Endothelial cell (in vitro differentiated cells): ENCODE measurements at regions not wholly inside any gene's neighbourhood (a gene's known extent, or its start where the extent isn't known, plus 50 kb on each side); places are given as distances from the start of the nearest gene placed in this dataset.

Experiments
- DNase-seq: peaks from one replicate; pipeline ENCODE4 v3.0.0; 2021; ENCODE audit warnings: low spot score
- H3K27ac Mint-ChIP-seq: one replicate; pipeline ENCODE4 v1.8.0; 2021; ENCODE audit warnings: mixed read lengths, inconsistent platforms; ENCODE audit not compliant: unreplicated experiment
- H3K27me3 Mint-ChIP-seq: one replicate; pipeline ENCODE4 v1.8.0; 2021; ENCODE audit warnings: mild to moderate bottlenecking, moderate library complexity, mixed read lengths, inconsistent platforms; ENCODE audit not compliant: unreplicated experiment
- H3K36me3 Mint-ChIP-seq: one replicate; pipeline ENCODE4 v1.8.0; 2021; ENCODE audit warnings: mild to moderate bottlenecking, low read depth, mixed read lengths, inconsistent platforms; ENCODE audit not compliant: unreplicated experiment
- H3K4me1 Mint-ChIP-seq: one replicate; pipeline ENCODE4 v1.8.0; 2021; ENCODE audit warnings: mild to moderate bottlenecking, mixed read lengths, inconsistent platforms; ENCODE audit not compliant: unreplicated experiment
- H3K4me3 Mint-ChIP-seq: one replicate; pipeline ENCODE4 v1.8.0; 2021; ENCODE audit warnings: mild to moderate bottlenecking, mixed read lengths, inconsistent platforms; ENCODE audit not compliant: unreplicated experiment
- H3K9me3 Mint-ChIP-seq: one replicate; pipeline ENCODE4 v1.8.0; 2021; ENCODE audit warnings: mixed read lengths, inconsistent platforms; ENCODE audit not compliant: unreplicated experiment
- CTCF ChIP-seq: fragments of 200-600 bp; sonication (generic); IDR thresholded peaks from one replicate; pipeline ENCODE4 v1.5.0; 2021; ENCODE audit warnings: antibody characterized with exemption; ENCODE audit not compliant: unreplicated experiment

GRCh38 chr12:67916266-67916970, 72.8 kb upstream of the IFNG-AS1 start:
- no peak for TF ChIP-seq CTCF
- peaks cover 5% of the 10 kb centered on the region for H3K4me1 Mint-ChIP-seq
- H3K4me3 Mint-ChIP-seq = no peak overlapping the region
- no peaks in the 10 kb centered on the region for H3K9me3 Mint-ChIP-seq
- no peak for DNase-seq
- no peak overlapping the region for H3K27ac Mint-ChIP-seq
- no peaks in the 10 kb centered on the region for H3K36me3 Mint-ChIP-seq
- H3K27me3 Mint-ChIP-seq = peaks cover 3% of the 10 kb centered on the region

- peaks cover 3% of the 10 kb centered on the region for H3K27me3 Mint-ChIP-seq
- no peaks in the 10 kb centered on the region for H3K36me3 Mint-ChIP-seq
- DNase-seq = no peak
- H3K27ac Mint-ChIP-seq = no peak overlapping the region
- peaks cover 5% of the 10 kb centered on the region for H3K4me1 Mint-ChIP-seq
- no peak for TF ChIP-seq CTCF
- H3K4me3 Mint-ChIP-seq = no peak overlapping the region
- no peaks in the 10 kb centered on the region for H3K9me3 Mint-ChIP-seq
Observed at GRCh38 chr12:67917811-67918210, 71.4 kb upstream of the IFNG-AS1 start.

- no peak for TF ChIP-seq CTCF
- Mint-ChIP-seq H3K9me3 (no peaks in the 10 kb centered on the region), H3K4me3 (no peak overlapping the region), H3K27me3 (peaks cover 3% of the 10 kb centered on the region), H3K27ac (no peak overlapping the region), H3K4me1 (peaks cover 6% of the 10 kb centered on the region), H3K36me3 (no peaks in the 10 kb centered on the region)
- DNase-seq = no peak
Observed at GRCh38 chr12:67918441-67918840, 70.8 kb upstream of the IFNG-AS1 start.

GRCh38 chr12:67919406-67919805, 69.8 kb upstream of the IFNG-AS1 start:
- Mint-ChIP-seq H3K4me3 (no peak overlapping the region), H3K36me3 (no peaks in the 10 kb centered on the region), H3K4me1 (peaks cover 10% of the 10 kb centered on the region), H3K27me3 (peaks cover 3% of the 10 kb centered on the region), H3K27ac (no peak overlapping the region), H3K9me3 (no peaks in the 10 kb centered on the region)
- no peak for DNase-seq
- no peak for TF ChIP-seq CTCF

GRCh38 chr12:67920413-67920812, 68.8 kb upstream of the IFNG-AS1 start:
- H3K4me3 Mint-ChIP-seq = no peak overlapping the region
- peaks cover 3% of the 10 kb centered on the region for H3K27me3 Mint-ChIP-seq
- TF ChIP-seq CTCF = no peak
- H3K4me1 Mint-ChIP-seq = peaks cover 10% of the 10 kb centered on the region
- no peak for DNase-seq
- H3K36me3 Mint-ChIP-seq = no peaks in the 10 kb centered on the region
- no peaks in the 10 kb centered on the region for H3K9me3 Mint-ChIP-seq
- no peak overlapping the region for H3K27ac Mint-ChIP-seq
